IMR-90 (cell line): ENCODE measurements at regions not wholly inside any gene's neighbourhood (a gene's known extent, or its start where the extent isn't known, plus 50 kb on each side); places are given as distances from the start of the nearest gene placed in this dataset.

Source experiments
- ATAC-seq: fragments of 200-7000 bp; cut with Tn5 transposase; 2 replicates; pipeline ENCODE4 v1.9.1; 2020; ENCODE audit warnings: low read depth, mild to moderate bottlenecking, moderate library complexity
- BruUV-seq: library from RNA; stranded (reverse); fragments of 400-500 nt; replicated peaks from 2 replicates; lab custom pipeline; 2021; lab: Mats Ljungman, UMichigan
- CTCF ChIA-PET: fragments of 300-600 bp; formaldehyde crosslinking; extraction: SDS; loops from one replicate; lab custom pipeline; 2021; ENCODE audit warnings: antibody characterized with exemption; lab: Yijun Ruan, JAX
- POLR2A ChIA-PET: fragments of 300-600 bp; sonication (Branson Sonifier 250); formaldehyde crosslinking; loops from one replicate; lab custom pipeline; 2022; ENCODE audit warnings: antibody characterized with exemption; ENCODE audit not compliant: unreplicated experiment; lab: Charles Lee
- DNase-seq: peaks from one replicate; pipeline ENCODE4 v3.0.0; 2013
- H2AFZ ChIP-seq: replicated peaks from 2 replicates; pipeline ENCODE3; 2013; ENCODE audit warnings: low read length, mild to moderate bottlenecking; ENCODE audit not compliant: poor library complexity
- H2AK5ac ChIP-seq: 2 replicates; pipeline ENCODE4 v1.6.1; 2013; ENCODE audit warnings: low read depth, low read length, inconsistent platforms
- H2AK9ac ChIP-seq: replicated peaks from 2 replicates; pipeline ENCODE3; 2013; ENCODE audit warnings: mild to moderate bottlenecking, low read depth, low read length, moderate library complexity; ENCODE audit not compliant: poor library complexity
- H2BK120ac ChIP-seq: 2 replicates; pipeline ENCODE4 v1.6.1; 2013; ENCODE audit warnings: low read depth, low read length, inconsistent platforms
- H2BK15ac ChIP-seq: 3 replicates; pipeline ENCODE4 v1.6.1; 2013; ENCODE audit warnings: low read depth, low read length, inconsistent platforms
- H2BK20ac ChIP-seq: 2 replicates; pipeline ENCODE4 v1.6.1; 2013; ENCODE audit warnings: low read depth, mild to moderate bottlenecking, inconsistent platforms, low read length, moderate library complexity
- H2BK5ac ChIP-seq: 2 replicates; pipeline ENCODE4 v1.6.1; 2013; ENCODE audit warnings: mild to moderate bottlenecking, low read depth, low read length, inconsistent platforms; ENCODE audit not compliant: poor library complexity, severe bottlenecking
- H3K14ac ChIP-seq: replicated peaks from 2 replicates; pipeline ENCODE4 v1.6.1; 2013; ENCODE audit warnings: low read depth, low read length, inconsistent platforms
- H3K18ac ChIP-seq: 2 replicates; pipeline ENCODE4 v1.6.1; 2013; ENCODE audit warnings: low read depth, low read length, control low read depth
- H3K23ac ChIP-seq: 2 replicates; pipeline ENCODE4 v1.6.1; 2013; ENCODE audit warnings: low read depth, low read length, inconsistent platforms
- H3K27ac ChIP-seq: 2 replicates; pipeline ENCODE4 v1.5.1; 2013; ENCODE audit warnings: mild to moderate bottlenecking, control low read depth, low read length; ENCODE audit not compliant: insufficient read depth
- H3K27me3 ChIP-seq: 2 replicates; pipeline ENCODE4 v1.6.1; 2013; ENCODE audit warnings: low read length; ENCODE audit not compliant: control insufficient read depth, insufficient read depth
- H3K36me3 ChIP-seq: 2 replicates; pipeline ENCODE4 v1.6.1; 2013; ENCODE audit warnings: low read length, mixed read lengths; ENCODE audit not compliant: control insufficient read depth, insufficient read depth
- H3K4ac ChIP-seq: 2 replicates; pipeline ENCODE4 v1.6.1; 2013; ENCODE audit warnings: low read depth, low read length, inconsistent platforms
- H3K4me1 ChIP-seq: 2 replicates; pipeline ENCODE4 v1.6.1; 2013; ENCODE audit warnings: low read length, mixed read lengths; ENCODE audit not compliant: control insufficient read depth, insufficient read depth
- H3K4me2 ChIP-seq: 2 replicates; pipeline ENCODE4 v1.6.1; 2013; ENCODE audit warnings: low read depth, mild to moderate bottlenecking, control low read depth, low read length, moderate library complexity
- H3K4me3 ChIP-seq: 2 replicates; pipeline ENCODE4 v1.5.1; 2013; ENCODE audit warnings: low read depth, mild to moderate bottlenecking, control low read depth, low read length, moderate library complexity; ENCODE audit not compliant: insufficient read depth
- H3K56ac ChIP-seq: 2 replicates; pipeline ENCODE4 v1.6.1; 2013; ENCODE audit warnings: low read length, inconsistent platforms; ENCODE audit not compliant: insufficient read depth; ENCODE audit errors: extremely low read depth
- H3K79me1 ChIP-seq, 2 experiments: 2 replicates each; pipeline ENCODE4 v1.6.1; 2013; ENCODE audit warnings: low read length in 2 of 2, inconsistent platforms in 1 of 2, low read depth in 1 of 2
- H3K9ac ChIP-seq: 2 replicates; pipeline ENCODE4 v1.6.1; 2013; ENCODE audit warnings: low read depth, low read length, control low read depth
- H3K9me1 ChIP-seq: 2 replicates; pipeline ENCODE4 v1.6.1; 2013; ENCODE audit warnings: low read length, inconsistent platforms; ENCODE audit not compliant: insufficient read depth
- H3K9me3 ChIP-seq: 2 replicates; pipeline ENCODE4 v1.6.1; 2013; ENCODE audit warnings: low read length; ENCODE audit not compliant: control insufficient read depth, insufficient read depth
- H4K20me1 ChIP-seq: 2 replicates; pipeline ENCODE4 v1.6.1; 2013; ENCODE audit warnings: low read length, inconsistent platforms; ENCODE audit not compliant: insufficient read depth
- H4K5ac ChIP-seq: 2 replicates; pipeline ENCODE4 v1.6.1; 2013; ENCODE audit warnings: mild to moderate bottlenecking, low read depth, low read length, control low read depth
- H4K8ac ChIP-seq, 2 experiments: 2 replicates each; pipeline ENCODE4 v1.6.1; 2013; ENCODE audit warnings: low read depth in 2 of 2, low read length in 2 of 2, control low read depth in 1 of 2, inconsistent platforms in 1 of 2
- H4K91ac ChIP-seq: 2 replicates; pipeline ENCODE4 v1.6.1; 2013; ENCODE audit warnings: low read depth, low read length, inconsistent platforms; ENCODE audit not compliant: insufficient read depth
- CEBPB ChIP-seq: IDR thresholded peaks from 2 replicates; pipeline ENCODE4 v1.6.1; 2012; ENCODE audit warnings: low read depth, low read length, improper control_type of control experiment
- CHD1 ChIP-seq: IDR thresholded peaks from 2 replicates; pipeline ENCODE4 v1.6.1; 2012; ENCODE audit warnings: low read depth, low read length, improper control_type of control experiment
- FOS ChIP-seq: fragments of 150-350 bp; IDR thresholded peaks from 2 replicates; pipeline ENCODE4 v1.6.1; 2016; ENCODE audit warnings: low read depth, low read length
- MAZ ChIP-seq: IDR thresholded peaks from 2 replicates; pipeline ENCODE4 v1.6.1; 2012; ENCODE audit warnings: low read depth, mild to moderate bottlenecking, low read length, improper control_type of control experiment, moderate library complexity, borderline replicate concordance
- NFE2L2 ChIP-seq: fragments of 150-350 bp; IDR thresholded peaks from 2 replicates; pipeline ENCODE4 v1.6.1; 2016; ENCODE audit warnings: low read depth, mild to moderate bottlenecking, low read length
- POLR2A ChIP-seq: IDR thresholded peaks from 2 replicates; pipeline ENCODE4 v1.6.1; 2012; ENCODE audit warnings: mild to moderate bottlenecking, low read depth, low read length
- RAD21 ChIP-seq: IDR thresholded peaks from 2 replicates; pipeline ENCODE4 v1.6.1; 2012; ENCODE audit warnings: low read length, improper control_type of control experiment
- RCOR1 ChIP-seq: IDR thresholded peaks from 2 replicates; pipeline ENCODE4 v1.6.1; 2012; ENCODE audit warnings: mild to moderate bottlenecking, low read length, improper control_type of control experiment; ENCODE audit not compliant: insufficient replicate concordance
- RFX5 ChIP-seq: IDR thresholded peaks from 2 replicates; pipeline ENCODE4 v1.8.0; 2012; ENCODE audit warnings: low read depth, mild to moderate bottlenecking, low read length, moderate library complexity
- SMC3 ChIP-seq: fragments of 150-350 bp; IDR thresholded peaks from 2 replicates; pipeline ENCODE4 v1.6.1; 2016; ENCODE audit warnings: low read depth, mild to moderate bottlenecking, antibody characterized with exemption, low read length, moderate library complexity
- WGBS, 2 experiments: methylation state at CpG; one replicate each; pipeline versions ENCODE4 v1.1.5 to v1.1.7; 2013; ENCODE audit warnings: missing lambda C conversion rate in 2 of 2; ENCODE audit not compliant: insufficient read length in 1 of 2; ENCODE audit errors: extremely low coverage in 2 of 2; 5-methylcytosine and 5-hydroxymethylcytosine counted together
- dilution Hi-C: fragments of 300-500 bp; cut with HindIII; formaldehyde crosslinking; loops from one replicate; pipeline ENCODE4 v1.14.3; 2018; ENCODE audit warnings: low sequenced_read_pairs; ENCODE audit not compliant: unreplicated experiment
- in situ Hi-C: fragments of 300-500 bp; cut with MboI; formaldehyde crosslinking; loops from 3 replicates; pipeline ENCODE4 v1.14.3; 2019; ENCODE audit warnings: low sequenced_read_pairs, inconsistent platforms, mixed read lengths
- intact Hi-C: fragments of 100-400 bp; cut with micrococcal nuclease; formaldehyde crosslinking; loops from 2 replicates; pipeline ENCODE4 v1.10.0; 2022
- TF ChIP-seq, protein P1 (sequence below): fragments of 150-350 bp; IDR thresholded peaks from 2 replicates; pipeline ENCODE4 v1.6.1; 2016; ENCODE audit warnings: low read depth, mild to moderate bottlenecking, low read length, moderate library complexity, borderline replicate concordance
- TF ChIP-seq, protein P2 (sequence below): fragments of 150-350 bp; IDR thresholded peaks from 2 replicates; pipeline ENCODE4 v1.6.1; 2017; ENCODE audit warnings: mild to moderate bottlenecking, antibody characterized with exemption, low read length, low read depth

DNA sequence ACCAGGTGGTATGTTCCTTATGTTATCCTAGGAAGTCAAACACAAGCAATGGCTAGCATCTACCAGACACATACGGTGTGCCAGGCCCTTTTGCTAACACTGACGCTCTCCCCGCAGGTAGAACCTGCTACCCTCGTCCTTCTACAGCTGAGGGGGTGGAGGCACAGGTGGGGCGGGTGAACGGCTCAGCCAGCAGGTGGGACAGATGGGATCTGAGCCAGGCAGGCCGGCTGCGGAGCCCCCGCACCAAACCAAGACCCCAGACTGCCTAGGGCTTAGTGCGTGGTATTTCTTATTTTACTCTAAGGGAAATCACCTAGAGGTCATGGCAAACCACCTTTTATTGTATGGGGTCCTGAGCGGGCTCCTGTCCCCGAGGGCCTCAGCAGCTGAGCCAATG, 53.9 kb upstream of the PCSK6 start:
- in situ Hi-C loops, result no loop called here
- H4K5ac ChIP-seq, result no peak overlapping the region
- H3K9me3 ChIP-seq, result peaks cover 5% of the 10 kb centered on the region
- H4K8ac ChIP-seq, result no peak overlapping the region
- H3K14ac ChIP-seq, result no peak overlapping the region
- no peaks in the 10 kb centered on the region for H3K4me1 ChIP-seq
- no peak overlapping the region for H2BK120ac ChIP-seq
- H3K4me3 ChIP-seq, result no peak overlapping the region
- H2BK5ac ChIP-seq, result no peak overlapping the region
- dilution Hi-C loops, result no loop called here
- H2AFZ ChIP-seq, result peak overlapping the region; percentile 32
- POLR2A ChIA-PET, result no interaction called here
- no peak overlapping the region for H2BK15ac ChIP-seq
- no peaks in the 10 kb centered on the region for H3K36me3 ChIP-seq
- no peak for TF ChIP-seq RAD21
- no peak for TF ChIP-seq CHD1
- TF ChIP-seq RFX5, result no peak
- TF ChIP-seq POLR2A, result no peak
- TF ChIP-seq, protein P1, sequence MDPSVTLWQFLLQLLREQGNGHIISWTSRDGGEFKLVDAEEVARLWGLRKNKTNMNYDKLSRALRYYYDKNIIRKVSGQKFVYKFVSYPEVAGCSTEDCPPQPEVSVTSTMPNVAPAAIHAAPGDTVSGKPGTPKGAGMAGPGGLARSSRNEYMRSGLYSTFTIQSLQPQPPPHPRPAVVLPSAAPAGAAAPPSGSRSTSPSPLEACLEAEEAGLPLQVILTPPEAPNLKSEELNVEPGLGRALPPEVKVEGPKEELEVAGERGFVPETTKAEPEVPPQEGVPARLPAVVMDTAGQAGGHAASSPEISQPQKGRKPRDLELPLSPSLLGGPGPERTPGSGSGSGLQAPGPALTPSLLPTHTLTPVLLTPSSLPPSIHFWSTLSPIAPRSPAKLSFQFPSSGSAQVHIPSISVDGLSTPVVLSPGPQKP, result no peak
- no peak for TF ChIP-seq CEBPB
- no peak for TF ChIP-seq FOS
- TF ChIP-seq, protein P2, sequence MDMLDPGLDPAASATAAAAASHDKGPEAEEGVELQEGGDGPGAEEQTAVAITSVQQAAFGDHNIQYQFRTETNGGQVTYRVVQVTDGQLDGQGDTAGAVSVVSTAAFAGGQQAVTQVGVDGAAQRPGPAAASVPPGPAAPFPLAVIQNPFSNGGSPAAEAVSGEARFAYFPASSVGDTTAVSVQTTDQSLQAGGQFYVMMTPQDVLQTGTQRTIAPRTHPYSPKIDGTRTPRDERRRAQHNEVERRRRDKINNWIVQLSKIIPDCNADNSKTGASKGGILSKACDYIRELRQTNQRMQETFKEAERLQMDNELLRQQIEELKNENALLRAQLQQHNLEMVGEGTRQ, result no peak
- TF ChIP-seq SMC3, result no peak
- TF ChIP-seq RCOR1, result no peak
- no peak for TF ChIP-seq NFE2L2
- TF ChIP-seq MAZ, result no peak
- no peak for ATAC-seq
- no peak overlapping the region for H3K9ac ChIP-seq
- no peak overlapping the region for H3K23ac ChIP-seq
- H3K4me2 ChIP-seq, result no peak overlapping the region
- no peak overlapping the region for H2AK9ac ChIP-seq
- H2BK20ac ChIP-seq, result no peak overlapping the region
- peaks cover 17% of the 10 kb centered on the region for H3K27me3 ChIP-seq
- BruUV-seq, result no TSS peak
- intact Hi-C loops, result no loop called here
- no peaks in the 10 kb centered on the region for H3K79me1 ChIP-seq
- DNase-seq, result no peak
- WGBS, 2 experiments, result 80% methylated on average over 1 of the region's 12 CpGs; no CpG with 5 or more reads in 1 of the 2 experiments
- no peak overlapping the region for H4K91ac ChIP-seq
- no peak overlapping the region for H3K27ac ChIP-seq
- H3K56ac ChIP-seq, result no peak overlapping the region; the same call in 1 of the 2 replicates
- CTCF ChIA-PET, result no interaction called here
- H3K9me1 ChIP-seq, result no peaks in the 10 kb centered on the region
- H4K20me1 ChIP-seq, result no peaks in the 10 kb centered on the region
- H2AK5ac ChIP-seq, result no peak overlapping the region
- no peak overlapping the region for H3K4ac ChIP-seq
- no peak overlapping the region for H3K18ac ChIP-seq
